Amygdala (tissue), 56 donors: ENCODE measurements at regions not wholly inside any gene's neighbourhood (a gene's known extent, or its start where the extent isn't known, plus 50 kb on each side); places are given as distances from the start of the nearest gene placed in this dataset.
A peak's percentile ranks its signal among the peaks of the same experiment; 100 is the strongest.

Source experiments
- DNase-seq, 56 donors: peaks; one replicate each; lab custom pipeline; 2025; lab: John Stamatoyannopoulos, UW

DNA sequence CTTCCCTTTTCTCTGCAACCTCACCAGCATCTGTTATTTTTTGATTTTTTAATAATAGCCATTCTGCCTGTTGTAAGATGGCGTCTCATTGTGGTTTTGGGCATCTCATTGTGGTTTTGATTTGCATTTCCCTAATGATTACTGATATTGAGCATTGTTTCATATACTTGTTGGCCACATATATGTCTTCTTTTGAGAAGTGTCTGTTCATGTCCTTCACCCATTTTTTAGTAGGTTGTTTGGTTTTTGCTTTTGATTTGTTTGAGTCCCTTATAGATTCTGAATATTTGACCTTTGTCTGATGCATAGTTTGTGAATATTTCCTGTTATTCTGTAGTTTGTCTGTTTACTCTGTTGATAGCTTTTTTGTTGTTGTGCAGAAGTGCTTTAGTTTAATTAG, 312.2 kb upstream of the TBC1D5 start:
- DNase-seq: no peak

DNA sequence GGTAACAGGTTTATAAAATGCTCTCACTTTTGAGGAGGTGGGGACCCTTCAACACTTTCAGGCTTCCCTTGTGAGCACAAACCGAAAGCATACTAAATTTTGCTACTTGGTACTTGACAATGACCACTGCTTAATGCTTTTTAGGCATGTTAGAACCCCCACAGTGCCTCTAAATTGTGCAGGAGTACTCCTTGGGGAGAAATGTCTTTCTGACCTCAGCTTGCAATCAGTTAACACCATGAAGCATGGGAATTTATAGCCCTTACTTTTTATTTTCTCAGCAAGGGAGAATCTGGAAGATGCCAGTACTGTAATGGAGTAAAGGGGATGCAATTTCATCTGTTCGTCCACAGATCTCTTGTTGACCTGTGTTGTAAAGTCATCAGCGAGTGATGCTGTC, 308.9 kb upstream of the TBC1D5 start:
- DNase-seq: no peak

DNA sequence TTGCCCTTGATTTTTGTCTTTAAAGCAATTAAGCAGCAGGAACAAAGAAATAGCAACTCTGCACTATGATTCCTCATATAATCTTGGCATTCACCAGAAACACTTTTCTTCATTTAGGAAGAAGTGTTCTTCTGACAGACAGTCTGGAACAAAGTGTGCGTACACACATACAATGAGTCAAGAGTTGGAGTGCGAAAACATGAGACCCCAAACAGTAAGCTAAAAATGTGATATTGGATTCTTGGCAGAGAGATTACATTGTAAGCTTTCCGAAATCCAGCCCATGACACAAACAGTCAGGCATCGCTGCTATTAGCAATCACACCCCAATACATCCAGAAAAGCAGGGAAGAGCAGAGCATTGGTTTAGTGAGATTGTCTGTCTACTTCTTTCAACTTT, 306.7 kb upstream of the TBC1D5 start:
- peak in 2 of 56 donors; percentile 10 to 27 for DNase-seq

DNA sequence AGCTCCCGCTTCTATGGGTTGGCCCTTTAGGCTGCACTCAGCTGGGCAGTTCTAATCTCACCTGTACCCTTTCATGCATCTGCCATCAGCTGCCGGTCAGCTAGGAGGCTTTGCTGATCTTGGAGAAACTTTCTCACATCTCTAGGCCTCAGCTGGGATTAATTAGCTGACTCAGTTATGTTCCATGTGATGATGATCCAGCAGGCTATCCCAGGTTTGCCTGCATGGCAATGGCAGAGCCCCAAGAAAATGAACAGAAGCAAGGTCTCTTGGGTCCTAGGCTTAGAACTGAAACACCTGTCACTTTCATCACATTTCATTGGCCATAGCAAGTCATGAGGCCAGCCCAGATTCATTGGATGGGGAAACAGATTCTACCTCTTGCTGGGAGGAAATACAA, 304.6 kb upstream of the TBC1D5 start:
- DNase-seq: no peak

DNA sequence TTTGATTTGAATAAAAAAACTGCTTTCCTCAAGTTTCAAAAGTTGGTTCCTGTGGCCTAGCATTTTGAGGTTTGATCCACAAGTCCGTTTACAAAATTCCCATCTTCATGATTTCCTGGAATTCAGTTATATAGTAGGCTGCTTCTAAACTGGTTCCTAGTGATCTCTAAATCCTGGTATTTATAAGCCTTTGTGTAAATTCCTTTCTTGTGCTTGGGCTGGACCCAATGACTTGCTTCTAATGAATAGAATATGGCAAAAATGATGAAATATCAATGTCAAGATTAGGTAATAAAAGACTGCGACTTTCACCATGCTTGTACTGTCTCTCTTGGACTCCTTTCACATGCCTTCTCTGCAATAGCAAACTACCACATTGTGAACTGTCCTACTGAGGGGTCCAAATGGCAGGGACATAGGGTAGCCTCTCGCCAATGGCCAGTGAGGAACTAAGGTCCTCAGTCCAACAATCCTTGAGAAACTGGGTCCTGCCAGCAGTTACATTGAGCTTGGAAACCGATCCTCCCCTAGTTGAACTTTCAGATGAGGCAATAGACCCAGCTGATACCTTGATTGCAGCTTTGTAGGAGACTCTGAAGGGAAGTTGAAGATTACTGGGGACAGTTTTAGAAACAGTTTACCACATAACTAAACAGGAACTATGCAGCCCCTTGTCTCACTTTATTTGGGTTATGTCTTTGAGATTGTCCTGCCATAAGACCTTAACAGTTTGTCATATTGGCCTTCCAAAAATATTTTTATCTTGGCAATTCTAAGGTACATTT, 303.9 kb upstream of the TBC1D5 start:
- no peak for DNase-seq

DNA sequence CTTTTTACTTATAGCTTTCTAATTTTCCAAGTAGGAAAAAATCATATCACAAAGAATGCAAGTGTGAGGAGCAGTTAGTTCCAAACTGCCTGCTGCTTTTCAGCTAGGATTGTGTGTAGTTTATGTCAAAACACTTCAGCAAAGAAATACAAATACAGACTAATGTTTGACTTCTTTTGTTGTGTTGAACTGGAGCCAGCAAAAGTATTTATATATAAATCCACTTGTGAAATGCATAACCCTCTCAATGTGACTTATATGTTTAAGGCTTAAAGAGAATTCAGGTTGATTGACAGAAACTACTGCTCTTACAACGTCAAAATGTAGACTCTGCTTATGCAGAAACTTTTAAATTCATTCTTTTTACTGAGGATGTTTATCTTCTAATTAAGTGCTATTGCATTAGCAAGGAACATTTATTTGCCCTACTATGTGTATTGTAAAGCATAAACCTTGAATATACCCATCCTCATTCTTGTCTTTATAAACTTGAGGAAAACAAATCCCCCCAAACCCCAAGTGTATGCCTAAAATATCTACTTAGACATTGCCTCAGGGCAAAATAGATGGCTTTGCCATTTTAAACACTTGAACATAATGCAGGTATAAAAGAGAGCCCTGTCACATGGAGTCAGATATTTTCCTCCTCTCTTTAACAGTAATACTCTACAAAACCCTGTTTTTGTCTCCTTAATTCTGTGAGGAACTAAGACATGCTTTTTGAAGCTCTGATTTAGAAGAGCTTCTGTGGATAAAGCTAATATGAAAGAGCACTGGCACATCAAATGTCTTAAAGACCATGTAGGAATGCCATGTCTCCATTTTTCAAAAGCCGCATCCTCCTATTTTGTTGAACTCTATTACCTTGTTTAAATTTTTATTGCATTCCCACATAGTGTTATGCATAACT, 302.8 kb upstream of the TBC1D5 start:
- DNase-seq: no peak

DNA sequence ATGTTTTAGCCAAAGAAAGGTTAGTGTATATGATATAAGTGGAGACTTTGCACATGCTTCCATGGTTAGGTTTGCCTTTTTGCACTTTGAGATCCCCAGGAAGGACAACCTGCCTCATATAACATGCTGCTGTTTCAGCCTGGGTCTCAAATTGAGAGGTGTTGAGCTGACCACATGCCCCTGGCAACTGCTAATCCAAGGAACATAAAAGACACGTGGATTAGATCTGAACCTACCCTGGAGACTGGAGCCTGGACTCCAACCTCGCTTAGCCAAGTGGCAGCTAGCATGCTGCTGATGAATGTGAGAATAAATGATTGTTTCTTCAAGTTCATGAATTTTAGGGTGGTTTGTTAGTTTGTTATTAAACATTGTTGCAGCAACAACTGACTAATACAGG, 301.8 kb upstream of the TBC1D5 start:
- no peak for DNase-seq

DNA sequence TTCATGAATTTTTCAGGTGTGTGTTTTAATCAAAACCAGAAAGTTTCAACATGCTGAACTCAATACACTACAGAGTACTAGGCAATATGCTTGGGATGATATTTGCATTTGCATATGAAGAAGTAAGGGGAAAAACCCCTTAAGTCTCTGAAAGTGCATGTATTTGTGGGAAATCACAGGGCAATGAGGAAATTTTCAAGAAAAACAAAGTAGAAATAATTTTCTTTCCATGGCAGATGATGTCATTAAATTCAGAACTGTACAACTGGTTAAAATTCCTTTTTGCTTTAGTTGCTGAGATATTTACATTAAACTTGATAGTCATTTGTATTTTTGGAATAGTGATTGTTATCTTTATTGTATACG, 294.0 kb upstream of the TBC1D5 start:
- no peak for DNase-seq

DNA sequence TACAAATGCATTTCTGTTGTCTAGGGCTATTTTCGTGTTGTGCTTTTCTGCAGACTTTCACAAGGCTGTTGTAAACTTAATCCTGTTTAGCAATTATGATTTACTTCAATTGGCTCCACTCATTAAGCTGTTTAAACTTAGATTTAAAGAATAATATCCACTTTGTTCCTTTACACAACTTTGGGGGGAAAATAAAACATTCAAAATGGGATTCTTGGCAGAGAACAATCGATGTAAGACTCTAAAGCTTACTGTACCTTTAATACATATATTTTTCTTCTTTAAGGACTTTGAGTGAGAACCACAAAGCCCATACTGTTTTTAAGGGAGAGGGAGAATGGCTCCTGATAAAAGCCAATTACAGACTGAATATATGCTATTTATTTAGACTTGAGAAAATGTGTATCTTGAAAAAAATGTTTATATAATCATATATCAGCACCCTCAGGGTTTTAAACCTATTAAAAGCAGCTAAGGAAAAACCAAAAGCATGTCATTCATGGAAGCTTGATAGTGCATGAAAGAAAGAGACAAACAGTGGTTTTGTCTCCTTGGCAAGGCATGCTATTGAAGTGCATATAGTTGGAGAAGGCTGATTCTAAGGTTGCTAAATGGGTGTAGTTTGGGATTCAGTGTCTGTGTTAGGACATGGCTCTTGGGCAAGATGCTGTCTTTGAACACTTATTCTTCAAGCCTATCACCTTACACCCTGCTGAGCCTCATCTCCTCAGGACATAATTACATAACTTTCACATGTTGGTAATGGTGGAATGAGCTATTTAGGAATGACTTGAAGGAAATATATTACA, 293.4 kb upstream of the TBC1D5 start:
- no peak for DNase-seq

DNA sequence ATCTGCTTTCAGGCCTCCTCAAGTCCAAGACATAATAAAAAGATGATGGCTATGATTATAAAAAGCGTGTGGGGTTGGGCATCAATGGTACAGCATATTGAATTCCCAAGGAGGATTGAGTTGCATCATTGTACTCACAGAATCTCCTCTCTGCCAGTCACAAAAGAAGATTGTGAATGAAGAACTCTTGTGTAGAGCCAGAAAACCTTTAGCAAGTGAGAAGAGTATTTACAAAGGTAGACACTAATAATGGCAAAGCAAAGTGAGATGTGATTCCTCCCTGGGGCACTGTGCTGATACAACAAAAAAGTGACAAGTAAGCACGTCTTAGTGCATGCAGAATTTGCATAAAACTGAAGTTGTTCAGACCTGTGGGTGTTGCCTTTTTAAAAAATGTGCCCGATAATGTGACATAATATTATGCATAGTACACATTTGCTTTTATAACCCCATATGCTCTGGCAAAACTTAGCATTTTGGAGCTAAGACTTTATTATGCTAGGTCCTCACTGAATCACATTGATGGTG, 291.2 kb upstream of the TBC1D5 start:
- DNase-seq: no peak

DNA sequence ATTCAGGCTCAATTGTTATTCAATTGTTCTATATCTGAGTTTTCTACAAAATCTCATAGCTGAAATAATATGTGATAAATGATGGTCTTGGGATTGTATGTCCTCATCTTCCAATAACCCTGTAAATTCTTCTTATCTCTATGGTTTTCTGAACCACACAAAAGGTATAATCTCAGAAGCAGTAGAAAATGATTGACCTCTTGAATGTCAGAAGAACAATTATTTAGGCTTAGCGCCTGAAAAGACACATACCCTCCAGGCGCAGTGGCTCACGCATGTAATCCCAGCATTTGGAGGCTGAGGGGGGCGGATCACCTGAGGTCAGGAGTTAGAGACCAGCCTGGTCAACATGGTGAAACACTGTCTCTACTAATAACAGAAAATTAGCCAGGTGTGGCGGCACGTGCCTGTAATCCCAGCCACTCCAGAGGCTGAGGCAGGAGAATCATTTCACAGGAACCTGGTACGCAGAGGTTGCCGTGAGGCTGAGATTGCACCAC, 288.0 kb upstream of the TBC1D5 start:
- no peak for DNase-seq

DNA sequence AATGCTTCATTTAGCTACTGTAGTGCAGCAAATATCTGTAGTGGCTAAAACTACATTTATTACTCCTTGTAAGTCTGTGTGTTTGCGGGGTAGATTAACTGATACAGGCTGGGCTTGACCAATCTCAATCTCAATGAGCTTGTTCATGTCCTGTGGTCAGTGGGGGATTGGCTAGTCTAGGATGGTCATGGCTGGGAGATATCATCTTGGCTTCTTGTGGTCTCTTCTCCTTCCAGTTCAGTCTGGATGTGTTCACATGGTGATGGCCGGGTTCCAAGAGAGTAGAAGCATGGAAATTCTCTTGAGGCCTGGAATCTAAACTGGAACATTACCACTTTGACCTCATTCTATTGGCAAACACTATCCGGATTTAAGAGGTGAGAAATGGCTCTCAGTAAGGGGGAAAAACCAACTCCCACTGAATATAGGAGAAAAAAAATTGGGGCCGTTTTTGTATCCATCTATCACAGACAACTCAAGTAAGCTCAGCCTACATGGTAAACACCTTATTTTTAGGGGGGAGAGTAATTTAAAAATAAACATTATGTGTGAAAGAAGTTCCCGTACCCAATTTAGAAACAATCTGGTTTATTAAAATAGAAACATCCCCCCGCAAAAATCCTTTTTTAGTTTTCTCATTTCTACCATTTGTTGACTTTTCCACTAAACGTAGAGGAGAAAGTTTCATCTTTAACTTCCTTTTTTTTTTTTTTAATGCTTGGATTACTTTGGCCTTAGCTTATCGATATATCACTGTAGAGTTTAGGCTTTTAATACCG, 284.9 kb upstream of the TBC1D5 start:
- no peak for DNase-seq

DNA sequence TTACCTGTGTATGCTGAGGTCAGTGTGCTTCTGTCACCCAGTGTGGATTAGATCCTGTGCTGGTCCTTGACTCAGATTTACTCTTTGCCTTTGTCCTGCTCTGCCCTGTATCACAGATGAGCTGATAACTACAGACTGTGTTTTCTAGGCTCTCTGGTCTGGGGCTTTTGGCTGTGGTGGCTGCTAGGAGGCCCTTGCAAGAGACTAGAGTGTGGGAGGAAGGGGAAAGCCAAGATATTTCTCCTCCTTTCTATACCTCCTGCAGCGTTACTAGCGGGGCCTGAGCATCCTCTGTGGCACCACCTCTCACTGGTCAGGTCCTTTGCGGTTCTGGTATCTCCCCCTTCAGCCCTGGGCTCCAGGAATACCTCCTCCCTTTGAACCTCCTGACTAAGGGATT, 282.3 kb upstream of the TBC1D5 start:
- no peak for DNase-seq

DNA sequence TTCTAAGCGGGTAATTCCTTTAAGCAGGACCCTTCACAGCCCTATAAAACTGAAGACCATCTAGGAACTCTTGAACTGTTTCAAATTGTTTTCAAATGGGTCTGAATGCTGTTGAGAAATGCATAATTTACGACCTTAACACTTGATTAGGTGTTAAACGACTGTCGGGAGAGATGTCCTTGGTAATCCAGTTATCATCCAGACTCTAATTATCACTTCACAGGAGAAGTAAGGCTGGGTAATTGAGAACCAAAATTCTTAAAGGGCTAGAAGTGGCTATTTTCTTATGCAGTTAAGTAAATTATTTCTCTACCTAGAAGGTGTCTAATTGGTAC, 276.7 kb upstream of the TBC1D5 start:
- no peak for DNase-seq

DNA sequence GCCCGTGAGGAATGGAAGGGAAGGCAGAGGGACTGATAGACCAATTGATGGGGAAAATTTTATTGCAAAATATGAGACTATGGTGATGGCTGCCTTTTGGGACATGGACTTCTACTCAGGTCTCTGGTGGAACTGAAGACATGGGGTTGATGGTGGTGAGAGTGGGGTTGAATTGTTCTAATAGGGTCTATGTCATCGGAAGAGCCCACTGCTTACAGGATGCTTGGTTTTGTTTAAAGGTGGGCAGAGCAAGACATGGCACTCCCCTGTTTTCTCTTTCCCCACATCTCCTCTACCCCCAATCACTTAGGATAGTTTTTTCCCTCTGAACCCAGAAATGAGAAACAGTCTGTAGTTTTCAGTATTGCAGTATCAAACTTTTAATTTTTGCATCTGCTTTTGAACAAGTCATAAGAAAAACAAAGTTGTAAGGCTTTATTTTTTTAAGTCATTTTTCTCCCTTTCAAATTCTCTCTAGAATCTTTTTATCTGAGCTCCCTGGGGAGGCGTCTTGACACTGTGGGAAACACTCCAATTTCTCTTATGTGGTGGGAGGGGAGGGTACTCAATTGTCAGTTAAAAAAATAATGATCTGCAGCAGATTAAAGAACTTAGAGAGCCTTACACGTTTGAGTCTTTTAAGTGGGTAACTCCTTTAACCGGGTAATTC, 276.2 kb upstream of the TBC1D5 start:
- no peak for DNase-seq

DNA sequence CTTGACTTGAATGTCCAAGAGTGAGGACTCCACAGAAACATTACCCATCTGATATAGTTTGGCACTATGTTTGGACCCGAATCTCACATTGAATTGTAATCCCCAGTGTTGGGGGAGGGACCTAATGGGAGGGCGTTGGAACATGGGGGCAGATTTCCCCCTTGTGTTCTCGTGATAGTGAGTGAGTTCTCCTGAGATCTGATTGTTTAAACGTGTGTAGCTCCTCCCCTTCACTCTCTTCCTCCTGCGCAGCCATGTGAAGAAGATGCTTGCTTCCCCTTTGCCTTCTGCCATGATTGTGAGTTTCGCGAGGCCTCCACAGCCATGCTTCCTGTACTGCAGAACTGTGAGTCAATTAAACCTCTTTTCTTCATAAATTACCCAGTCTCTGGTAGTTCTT, 273.9 kb upstream of the TBC1D5 start:
- DNase-seq: no peak

DNA sequence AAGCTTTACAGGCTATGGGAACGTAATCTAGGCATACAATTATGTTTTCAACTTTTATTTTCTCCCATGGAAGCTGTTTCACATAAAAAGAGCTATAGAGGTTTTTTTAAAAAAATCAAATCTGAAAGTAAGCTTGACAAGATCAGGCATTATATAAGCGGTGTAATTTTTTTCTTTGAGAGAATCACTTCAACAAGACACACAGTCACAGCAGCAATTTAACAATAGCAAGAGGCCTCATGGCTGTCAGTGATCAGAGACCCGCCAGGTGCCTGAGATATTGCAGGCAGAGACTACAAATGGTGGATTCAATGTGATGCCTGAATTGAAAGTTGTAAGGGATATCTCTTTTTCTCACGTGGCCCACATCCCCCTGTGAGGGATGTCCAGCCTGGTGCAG, 270.5 kb upstream of the TBC1D5 start:
- DNase-seq: no peak

DNA sequence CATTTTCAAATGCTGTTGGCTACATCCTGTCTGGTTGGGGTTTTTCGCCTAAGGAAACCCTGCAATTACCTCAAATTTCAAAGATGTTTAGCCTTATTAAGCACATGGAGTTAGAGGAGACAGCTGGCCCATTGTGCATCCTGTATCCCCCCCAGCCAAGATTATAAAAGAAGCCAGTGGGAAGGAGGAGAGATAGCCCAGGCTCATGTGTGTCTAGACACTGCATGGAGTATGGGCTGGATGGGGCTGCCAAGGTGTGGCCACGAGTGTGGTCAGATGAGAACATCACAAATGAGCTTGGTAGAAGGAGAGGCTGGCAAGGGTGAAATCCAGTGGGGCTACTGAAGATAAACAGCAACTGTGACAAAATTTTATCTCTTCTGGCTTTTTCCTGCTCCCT, 270.0 kb upstream of the TBC1D5 start:
- no peak for DNase-seq

DNA sequence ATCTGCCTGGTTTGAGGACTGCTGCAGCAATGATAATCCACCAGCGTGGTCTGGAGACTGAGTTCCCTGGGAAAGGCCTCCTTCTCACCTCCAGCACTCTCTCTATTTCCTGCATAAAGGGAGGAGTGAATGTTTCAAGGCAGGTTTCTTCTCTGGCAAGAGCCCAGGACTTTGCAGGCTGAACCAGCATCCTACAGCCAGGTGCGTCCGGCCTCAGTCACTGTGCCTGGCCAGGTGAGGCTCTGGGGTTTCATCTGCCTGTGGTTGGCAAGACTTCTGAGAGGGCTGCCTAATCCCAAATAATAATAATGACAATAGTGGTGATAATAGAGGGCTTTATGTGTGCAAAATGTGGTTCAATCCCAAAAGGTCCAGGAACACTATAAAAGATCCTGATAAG, 269.0 kb upstream of the TBC1D5 start:
- no peak for DNase-seq

DNA sequence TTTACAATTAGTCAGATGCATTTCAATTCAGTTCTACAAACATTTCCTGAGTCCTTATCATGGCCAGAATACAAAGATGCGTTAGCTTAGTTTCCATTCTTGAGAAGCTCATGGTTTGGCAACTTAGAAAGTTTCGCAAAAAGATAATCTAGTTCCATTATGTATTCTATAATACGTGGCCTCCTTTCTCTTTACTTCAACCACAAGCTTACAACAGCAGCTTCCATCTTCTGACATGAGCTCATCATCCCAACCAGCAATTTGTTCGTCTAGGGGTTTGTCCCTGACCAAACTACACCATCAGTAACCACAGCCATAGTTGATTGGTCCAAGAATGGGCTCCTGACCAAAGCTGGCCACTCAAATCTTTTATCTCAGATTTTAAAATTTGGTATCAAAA, 267.6 kb upstream of the TBC1D5 start:
- no peak for DNase-seq
